SK-N-SH treated with all-trans-retinoic acid at 6 μM for 48 hours (cell line): ENCODE measurements at regions not wholly inside any gene's neighbourhood (a gene's known extent, or its start where the extent isn't known, plus 50 kb on each side); places are given as distances from the start of the nearest gene placed in this dataset.
"Not testable (repeated sequence)": the region's sequence is repeated elsewhere in the genome, so short reads cannot be mapped to it uniquely, and the experiment has no call there.

ENCODE experiments used
- ISL1 ChIP-seq: fragments of 250-450 bp; sonication (Bioruptor Pico); IDR thresholded peaks from 2 replicates; pipeline ENCODE4 v2.1.2; 2022; ENCODE audit warnings: mild to moderate bottlenecking, moderate library complexity
- OSR1 ChIP-seq: fragments of 250-450 bp; sonication (Bioruptor Pico); IDR thresholded peaks from 2 replicates; pipeline ENCODE4 v1.8.0; 2022; ENCODE audit warnings: moderate library complexity, mild to moderate bottlenecking, inconsistent platforms
- ZFP3 ChIP-seq: fragments of 250-450 bp; sonication (Bioruptor Pico); IDR thresholded peaks from 2 replicates; pipeline ENCODE4 v1.5.0; 2020; ENCODE audit warnings: mild to moderate bottlenecking, moderate library complexity
- ZFP30 ChIP-seq: fragments of 450-650 bp; formaldehyde crosslinking; IDR thresholded peaks from 2 replicates; pipeline ENCODE4 v1.5.0; 2022; ENCODE audit warnings: mild to moderate bottlenecking, moderate library complexity
- ZNF8 ChIP-seq: fragments of 450-650 bp; formaldehyde crosslinking; IDR thresholded peaks from 2 replicates; pipeline ENCODE4 v1.5.0; 2020; ENCODE audit warnings: mild to moderate bottlenecking, moderate library complexity
- TF ChIP-seq, protein P1 (sequence below): fragments of 250-450 bp; sonication (Bioruptor Pico); IDR thresholded peaks from 2 replicates; pipeline ENCODE4 v1.8.0; 2020; ENCODE audit warnings: mild to moderate bottlenecking, moderate library complexity, borderline replicate concordance

DNA sequence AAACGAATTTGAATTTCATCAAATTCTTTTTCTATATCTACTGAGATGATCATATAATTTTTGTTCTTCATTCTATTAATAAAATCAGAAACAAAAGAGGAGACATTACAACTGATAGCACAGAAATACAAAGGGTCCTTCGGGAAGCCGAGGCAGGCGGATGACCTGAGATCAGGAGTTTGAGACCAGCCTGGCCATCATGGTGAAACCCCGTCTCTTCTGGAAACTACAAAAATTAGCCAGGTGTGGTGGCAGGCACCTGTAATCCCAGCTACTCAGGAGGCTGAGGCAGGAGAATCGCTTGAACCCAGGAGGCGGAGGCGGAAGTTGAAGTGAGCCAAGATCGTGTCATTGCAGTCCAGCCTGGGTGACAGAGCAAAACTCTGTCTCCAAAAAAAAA, 113.4 kb downstream of the PMAIP1 start:
- TF ChIP-seq ZFP30; ZFP3; OSR1 (CRISPR knock-in tag); ISL1 (CRISPR knock-in tag); ZNF8 (CRISPR knock-in tag): not testable (repeated sequence)
- TF ChIP-seq, protein P1, sequence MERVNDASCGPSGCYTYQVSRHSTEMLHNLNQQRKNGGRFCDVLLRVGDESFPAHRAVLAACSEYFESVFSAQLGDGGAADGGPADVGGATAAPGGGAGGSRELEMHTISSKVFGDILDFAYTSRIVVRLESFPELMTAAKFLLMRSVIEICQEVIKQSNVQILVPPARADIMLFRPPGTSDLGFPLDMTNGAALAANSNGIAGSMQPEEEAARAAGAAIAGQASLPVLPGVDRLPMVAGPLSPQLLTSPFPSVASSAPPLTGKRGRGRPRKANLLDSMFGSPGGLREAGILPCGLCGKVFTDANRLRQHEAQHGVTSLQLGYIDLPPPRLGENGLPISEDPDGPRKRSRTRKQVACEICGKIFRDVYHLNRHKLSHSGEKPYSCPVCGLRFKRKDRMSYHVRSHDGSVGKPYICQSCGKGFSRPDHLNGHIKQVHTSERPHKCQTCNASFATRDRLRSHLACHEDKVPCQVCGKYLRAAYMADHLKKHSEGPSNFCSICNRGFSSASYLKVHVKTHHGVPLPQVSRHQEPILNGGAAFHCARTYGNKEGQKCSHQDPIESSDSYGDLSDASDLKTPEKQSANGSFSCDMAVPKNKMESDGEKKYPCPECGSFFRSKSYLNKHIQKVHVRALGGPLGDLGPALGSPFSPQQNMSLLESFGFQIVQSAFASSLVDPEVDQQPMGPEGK (CRISPR knock-in tag): not testable (repeated sequence)
